HG02840 (cell line): ENCODE measurements at regions not wholly inside any gene's neighbourhood (a gene's known extent, or its start where the extent isn't known, plus 50 kb on each side); places are given as distances from the start of the nearest gene placed in this dataset.
"Not testable (repeated sequence)": the region's sequence is repeated elsewhere in the genome, so short reads cannot be mapped to it uniquely, and the experiment has no call there.

Experiments used
- ATAC-seq: cut with Tn5 transposase; IDR thresholded peaks from one replicate; pipeline ENCODE4 v1.9.1; 2021; ENCODE audit warnings: mild to moderate bottlenecking, moderate library complexity, moderate number of reproducible peaks; ENCODE audit not compliant: unreplicated experiment, low FRiP score

- no peak for ATAC-seq
These were observed 153.9 kb upstream of the STK26 start for GRCh38 chrX:131869182-131869581.

DNA sequence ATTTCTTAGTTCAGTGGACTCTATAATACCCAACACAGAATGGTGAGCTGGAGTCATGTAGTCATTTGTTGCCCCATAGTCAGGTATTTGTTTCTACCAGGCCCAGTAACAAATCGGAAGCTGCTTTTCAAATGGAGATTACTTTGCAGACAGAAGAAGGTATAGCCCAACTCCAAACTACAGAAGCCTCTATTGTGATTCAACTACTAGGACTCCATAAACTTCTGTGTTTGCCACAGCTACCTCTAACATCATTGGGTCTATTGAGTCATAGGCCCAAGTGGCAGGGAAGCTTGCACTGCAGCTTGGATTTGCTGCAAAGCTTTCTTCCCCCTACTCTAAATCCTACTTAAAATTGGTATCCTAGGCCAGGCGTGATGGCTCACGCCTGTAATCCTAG, 148.8 kb upstream of the STK26 start:
- no peak for ATAC-seq

GRCh38 chrX:131875827-131876226, 147.3 kb upstream of the STK26 start:
- not testable (repeated sequence) for ATAC-seq

GRCh38 chrX:131881194-131881593, 141.9 kb upstream of the STK26 start:
- no peak for ATAC-seq

- ATAC-seq: not testable (repeated sequence)
These were observed 138.1 kb upstream of the STK26 start for GRCh38 chrX:131885042-131885441.

DNA sequence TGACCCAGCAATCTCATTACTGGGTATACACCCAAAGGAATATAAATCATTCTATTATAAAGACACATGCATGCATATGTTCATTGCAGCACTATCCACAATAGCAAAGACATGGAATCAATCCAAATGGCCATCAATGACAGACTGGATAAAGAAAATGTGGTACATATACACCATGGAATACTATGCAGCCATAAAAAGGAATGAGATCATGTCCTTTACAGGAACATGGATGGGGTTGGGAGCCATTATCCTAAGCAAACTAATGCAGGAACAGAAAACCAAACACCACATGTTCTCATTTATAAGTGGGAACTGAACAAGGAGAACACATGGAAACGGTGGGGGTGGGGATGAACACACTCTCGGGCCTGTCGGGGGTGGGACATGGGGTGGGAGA, 129.2 kb upstream of the STK26 start:
- not testable (repeated sequence) for ATAC-seq

- no peak for ATAC-seq
These were observed 128.1 kb upstream of the STK26 start for GRCh38 chrX:131894995-131895394.

- ATAC-seq: no peak
These were observed 127.3 kb upstream of the STK26 start for GRCh38 chrX:131895807-131896206.

- ATAC-seq: no peak
These were observed 121.6 kb upstream of the STK26 start for GRCh38 chrX:131901546-131901945.

- no peak for ATAC-seq
These were observed 115.4 kb upstream of the STK26 start for GRCh38 chrX:131907488-131908314.

GRCh38 chrX:131910586-131910985, 112.5 kb upstream of the STK26 start:
- ATAC-seq: no peak

DNA sequence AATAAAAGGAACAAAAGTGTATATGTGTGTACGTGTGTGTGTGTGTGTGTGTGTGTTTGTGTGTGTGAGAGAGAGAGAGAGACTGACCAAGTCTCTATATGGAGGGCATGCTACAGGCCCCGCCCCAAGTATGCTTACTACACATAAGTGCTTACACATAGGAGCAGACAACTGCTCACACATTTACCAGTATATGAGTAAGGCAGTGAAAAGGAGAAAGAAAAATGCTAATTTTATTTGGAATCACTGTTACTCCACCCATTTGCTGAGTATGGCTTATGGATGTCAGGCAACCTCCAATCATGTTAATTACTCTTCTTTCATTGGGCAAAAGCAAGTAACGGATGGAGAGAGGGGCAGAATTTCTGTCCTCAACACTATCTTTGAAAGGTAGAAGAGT, 107.6 kb upstream of the STK26 start:
- no peak for ATAC-seq

GRCh38 chrX:131917588-131917987, 105.5 kb upstream of the STK26 start:
- no peak for ATAC-seq

- no peak for ATAC-seq
These were observed 104.3 kb upstream of the STK26 start for GRCh38 chrX:131918839-131919238.

DNA sequence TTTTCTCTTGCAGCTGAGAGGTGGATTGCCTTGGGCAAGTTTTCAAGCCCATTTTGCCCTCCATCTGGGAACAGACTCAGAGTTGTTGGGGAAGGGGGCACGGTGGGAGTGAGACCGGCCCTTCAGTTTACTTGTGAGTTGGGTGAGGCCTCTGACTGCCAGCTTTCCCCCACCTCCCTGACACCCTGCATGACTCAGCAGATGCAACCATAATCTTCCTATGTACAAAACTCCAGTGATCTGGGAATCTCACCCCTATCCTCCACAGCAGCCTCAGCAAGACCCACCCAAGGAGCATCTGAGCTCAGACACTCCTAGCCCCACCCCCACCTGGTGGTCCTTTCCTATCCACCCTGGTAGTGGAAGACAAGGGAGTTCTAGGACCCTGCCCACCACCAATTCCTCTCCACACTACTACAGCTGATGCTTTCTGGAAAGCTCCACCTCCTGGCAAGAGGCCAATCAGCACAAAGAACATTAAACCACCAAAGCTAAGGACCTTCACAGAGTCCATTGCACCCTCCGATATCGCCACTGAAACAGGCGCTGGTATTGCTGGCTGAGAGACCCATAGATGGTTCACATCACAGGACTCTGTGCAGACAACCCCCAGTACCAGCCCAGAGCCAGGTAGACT, 99.4 kb upstream of the STK26 start:
- ATAC-seq: no peak

- ATAC-seq: no peak
These were observed 84.4 kb upstream of the STK26 start for GRCh38 chrX:131938749-131939148.

- ATAC-seq: no peak
These were observed 81.1 kb upstream of the STK26 start for GRCh38 chrX:131942034-131942433.

- no peak for ATAC-seq
These were observed 77.9 kb upstream of the STK26 start for GRCh38 chrX:131944936-131945902.

- no peak for ATAC-seq
These were observed 71.9 kb upstream of the STK26 start for GRCh38 chrX:131951166-131951565.

GRCh38 chrX:131955099-131955777, 67.9 kb upstream of the STK26 start:
- ATAC-seq: no peak
